HFFc6 (cell line): ENCODE measurements at regions not wholly inside any gene's neighbourhood (a gene's known extent, or its start where the extent isn't known, plus 50 kb on each side); places are given as distances from the start of the nearest gene placed in this dataset.

Source experiments
- DNase-seq: peaks from one replicate; pipeline ENCODE4 v3.0.0-alpha.2; 2018
- H3K27ac Mint-ChIP-seq: 2 replicates; pipeline ENCODE4 v1.8.0; 2020; ENCODE audit warnings: mild to moderate bottlenecking, mixed read lengths
- H3K27me3 Mint-ChIP-seq: 2 replicates; pipeline ENCODE4 v1.8.0; 2021; ENCODE audit warnings: mild to moderate bottlenecking, moderate library complexity, mixed read lengths; ENCODE audit not compliant: insufficient read depth
- H3K36me3 Mint-ChIP-seq: 2 replicates; pipeline ENCODE4 v1.8.0; 2021; ENCODE audit warnings: low read depth, mixed read lengths
- H3K4me1 Mint-ChIP-seq: 2 replicates; pipeline ENCODE4 v1.8.0; 2020; ENCODE audit warnings: low read depth, mixed read lengths
- H3K4me3 Mint-ChIP-seq: 2 replicates; pipeline ENCODE4 v1.8.0; 2020; ENCODE audit warnings: mild to moderate bottlenecking, moderate library complexity, mixed read lengths
- H3K9me3 Mint-ChIP-seq: 2 replicates; pipeline ENCODE4 v1.8.0; 2020; ENCODE audit warnings: mild to moderate bottlenecking, mixed read lengths
- TF ChIP-seq, protein P1 (sequence below): fragments of 200-600 bp; sonication (generic); IDR thresholded peaks from 2 replicates; pipeline ENCODE4 v1.5.0; 2021; ENCODE audit warnings: antibody characterized with exemption, mild to moderate bottlenecking

DNA sequence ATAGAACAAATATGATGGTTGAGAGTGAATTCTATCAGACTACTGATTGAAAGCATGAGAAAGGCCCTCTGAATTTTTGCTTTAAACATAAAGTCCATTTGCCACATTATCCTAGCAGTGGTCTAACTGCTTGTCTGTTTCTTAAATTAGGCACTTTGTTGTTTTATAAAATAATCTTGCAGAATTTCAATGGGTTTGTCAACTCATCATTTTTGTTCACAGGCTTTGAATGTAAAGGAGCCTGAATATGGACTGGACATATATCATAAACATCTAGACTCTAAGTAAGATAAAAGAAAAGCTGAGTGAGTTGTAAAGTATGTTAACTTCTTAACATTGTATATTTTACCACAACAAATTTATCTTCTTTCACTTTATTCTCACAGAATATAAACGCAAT lies 845.9 kb downstream of the SUCLG1 start:
- Mint-ChIP-seq H3K36me3 (no peaks in the 10 kb centered on the region), H3K9me3 (peaks cover 46% of the 10 kb centered on the region), H3K27me3 (no peaks in the 10 kb centered on the region), H3K27ac (no peak overlapping the region), H3K4me3 (no peak overlapping the region), H3K4me1 (no peaks in the 10 kb centered on the region)
- DNase-seq = no peak
- TF ChIP-seq, protein P1, sequence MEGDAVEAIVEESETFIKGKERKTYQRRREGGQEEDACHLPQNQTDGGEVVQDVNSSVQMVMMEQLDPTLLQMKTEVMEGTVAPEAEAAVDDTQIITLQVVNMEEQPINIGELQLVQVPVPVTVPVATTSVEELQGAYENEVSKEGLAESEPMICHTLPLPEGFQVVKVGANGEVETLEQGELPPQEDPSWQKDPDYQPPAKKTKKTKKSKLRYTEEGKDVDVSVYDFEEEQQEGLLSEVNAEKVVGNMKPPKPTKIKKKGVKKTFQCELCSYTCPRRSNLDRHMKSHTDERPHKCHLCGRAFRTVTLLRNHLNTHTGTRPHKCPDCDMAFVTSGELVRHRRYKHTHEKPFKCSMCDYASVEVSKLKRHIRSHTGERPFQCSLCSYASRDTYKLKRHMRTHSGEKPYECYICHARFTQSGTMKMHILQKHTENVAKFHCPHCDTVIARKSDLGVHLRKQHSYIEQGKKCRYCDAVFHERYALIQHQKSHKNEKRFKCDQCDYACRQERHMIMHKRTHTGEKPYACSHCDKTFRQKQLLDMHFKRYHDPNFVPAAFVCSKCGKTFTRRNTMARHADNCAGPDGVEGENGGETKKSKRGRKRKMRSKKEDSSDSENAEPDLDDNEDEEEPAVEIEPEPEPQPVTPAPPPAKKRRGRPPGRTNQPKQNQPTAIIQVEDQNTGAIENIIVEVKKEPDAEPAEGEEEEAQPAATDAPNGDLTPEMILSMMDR = no peak

DNA sequence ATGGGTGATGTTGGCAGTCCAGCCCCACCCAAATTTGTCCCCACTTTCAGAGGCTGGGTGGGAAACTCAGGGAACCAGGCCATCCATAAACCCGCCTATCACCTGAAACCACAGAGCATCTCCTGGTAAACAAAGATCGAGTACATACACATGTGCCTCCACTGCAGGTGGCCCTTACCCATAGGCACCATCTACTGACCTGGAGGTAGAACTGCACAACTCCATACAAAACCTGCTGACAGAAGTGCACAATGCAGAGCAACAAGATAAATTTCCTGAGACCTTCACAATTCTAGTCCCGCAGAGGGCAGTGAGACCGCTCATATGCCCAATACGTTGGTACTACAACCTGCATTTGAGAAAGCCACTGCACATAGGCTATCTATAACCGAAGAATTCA lies 856.3 kb downstream of the SUCLG1 start:
- H3K36me3 Mint-ChIP-seq = no peaks in the 10 kb centered on the region
- H3K27me3 Mint-ChIP-seq = no peaks in the 10 kb centered on the region; the same call in 1 of the 2 replicates
- TF ChIP-seq, protein P1 = no peak
- H3K27ac Mint-ChIP-seq = no peak overlapping the region
- no peak overlapping the region for H3K4me3 Mint-ChIP-seq
- no peak for DNase-seq
- no peaks in the 10 kb centered on the region for H3K4me1 Mint-ChIP-seq
- peaks cover 43% of the 10 kb centered on the region for H3K9me3 Mint-ChIP-seq

DNA sequence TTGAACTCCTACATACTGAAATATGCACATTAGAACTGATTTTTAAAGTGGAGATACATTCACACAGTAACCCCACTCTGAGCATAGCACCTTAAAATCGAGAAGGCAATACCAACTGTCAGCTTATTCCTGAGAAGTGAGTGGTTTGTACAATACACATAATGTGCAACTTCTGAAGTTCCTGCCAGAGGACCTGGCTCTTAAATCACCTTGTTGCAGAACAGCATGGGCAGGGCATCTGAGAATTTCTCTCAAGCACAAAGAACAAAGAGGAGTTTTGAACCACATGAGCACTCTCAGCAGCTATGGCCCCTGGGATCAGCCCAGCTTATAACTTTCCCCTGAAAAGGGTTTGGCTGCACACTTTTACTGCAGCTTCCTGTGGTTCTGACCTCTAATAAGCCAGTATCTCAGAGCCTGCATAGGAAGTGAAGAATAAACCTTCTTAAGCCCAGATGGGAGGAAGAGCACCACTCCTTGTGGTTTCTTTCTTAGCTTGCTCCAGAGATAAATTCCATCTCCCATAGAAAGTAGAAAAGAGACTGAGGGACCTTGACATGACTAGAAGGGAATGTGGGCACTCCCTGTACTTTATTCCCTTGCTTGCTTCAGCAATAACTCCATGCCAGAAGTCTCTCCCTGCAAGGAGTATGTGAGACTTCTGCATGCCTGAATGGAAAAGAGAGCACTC lies 862.3 kb downstream of the SUCLG1 start:
- H3K36me3 Mint-ChIP-seq = no peaks in the 10 kb centered on the region
- peaks cover 25% of the 10 kb centered on the region for H3K9me3 Mint-ChIP-seq
- no peaks in the 10 kb centered on the region; the same call in 1 of the 2 replicates for H3K27me3 Mint-ChIP-seq
- H3K4me3 Mint-ChIP-seq = no peak overlapping the region
- no peak for DNase-seq
- TF ChIP-seq, protein P1 = no peak
- H3K4me1 Mint-ChIP-seq = no peaks in the 10 kb centered on the region
- H3K27ac Mint-ChIP-seq = no peak overlapping the region

DNA sequence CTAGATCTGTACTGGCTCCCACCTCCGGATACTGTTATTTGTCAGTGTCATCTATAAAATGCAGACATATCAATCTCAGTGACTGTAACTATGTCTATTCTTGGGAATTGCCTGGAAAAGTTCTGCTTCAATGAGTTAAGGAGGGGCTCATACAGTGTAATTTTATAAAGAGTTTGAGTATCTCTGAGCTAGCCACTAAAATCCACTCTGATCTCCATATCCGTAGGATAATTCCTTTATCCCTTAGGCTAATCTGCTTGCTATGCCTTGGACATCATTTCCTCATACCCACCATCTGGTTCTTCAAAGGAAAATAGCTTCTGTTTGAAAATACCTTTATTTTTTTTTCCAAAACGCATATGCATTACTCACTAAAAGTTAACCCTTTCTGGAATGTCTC lies 863.2 kb downstream of the SUCLG1 start:
- Mint-ChIP-seq H3K9me3 (peaks cover 23% of the 10 kb centered on the region), H3K36me3 (no peaks in the 10 kb centered on the region), H3K27ac (no peak overlapping the region), H3K4me1 (no peaks in the 10 kb centered on the region), H3K4me3 (no peak overlapping the region), H3K27me3 (no peaks in the 10 kb centered on the region)
- TF ChIP-seq, protein P1 = no peak
- DNase-seq = no peak

DNA sequence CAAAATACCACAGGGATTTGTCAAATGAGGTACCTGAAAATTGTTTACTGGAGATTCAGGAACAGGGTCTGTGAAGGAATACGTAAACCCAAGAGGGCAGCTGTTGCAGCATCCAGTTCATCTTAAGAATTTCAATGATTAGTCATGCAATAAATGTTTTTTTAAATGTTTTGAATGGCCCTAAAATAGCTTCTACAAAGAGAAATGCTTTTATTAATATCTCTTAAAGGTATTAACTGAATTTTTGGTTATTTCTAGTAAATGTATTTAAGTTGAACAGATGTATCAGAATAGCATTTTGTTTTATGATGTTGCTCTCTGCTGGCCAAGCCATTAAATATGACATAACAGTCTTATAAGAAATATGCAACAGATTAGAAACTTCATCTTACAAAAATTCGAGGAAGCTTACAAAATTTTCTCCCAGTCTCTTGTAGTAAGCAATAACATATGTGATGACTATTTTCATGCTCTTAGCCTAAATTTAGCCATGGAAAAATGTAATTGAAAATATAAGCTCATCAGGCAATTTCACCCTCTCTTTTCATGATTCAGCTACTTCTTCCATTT lies 863.9 kb downstream of the SUCLG1 start:
- DNase-seq = no peak
- H3K27me3 Mint-ChIP-seq = no peaks in the 10 kb centered on the region
- H3K36me3 Mint-ChIP-seq = no peaks in the 10 kb centered on the region
- TF ChIP-seq, protein P1 = no peak
- H3K27ac Mint-ChIP-seq = no peak overlapping the region
- H3K9me3 Mint-ChIP-seq = peaks cover 21% of the 10 kb centered on the region
- no peaks in the 10 kb centered on the region for H3K4me1 Mint-ChIP-seq
- no peak overlapping the region for H3K4me3 Mint-ChIP-seq
